Right lobe of liver (tissue), 4 donors: ENCODE measurements at regions not wholly inside any gene's neighbourhood (a gene's known extent, or its start where the extent isn't known, plus 50 kb on each side); places are given as distances from the start of the nearest gene placed in this dataset.

Experiments
- POLR2A ChIP-seq: fragments of 450-650 bp; IDR thresholded peaks from one replicate; pipeline ENCODE4 v1.6.1; 2017; ENCODE audit warnings: antibody characterized with exemption, mild to moderate bottlenecking
- TF ChIP-seq, protein P1 (sequence below), 4 donors: fragments of 200-600 bp in 3 of 4; fragments of 450-650 bp in 1 of 4; IDR thresholded peaks; one replicate each; pipeline versions ENCODE4 v1.5.1 to v1.8.0; 2016 to 2022; ENCODE audit warnings: antibody characterized with exemption in 4 of 4, mild to moderate bottlenecking in 2 of 4
- donor health status: DM: no; HTN: no; CAD: no.
- donor health status: DM: no; HTN: no; CAD: no.
- donor health status: DM: no; HTN: yes; CAD: no.

DNA sequence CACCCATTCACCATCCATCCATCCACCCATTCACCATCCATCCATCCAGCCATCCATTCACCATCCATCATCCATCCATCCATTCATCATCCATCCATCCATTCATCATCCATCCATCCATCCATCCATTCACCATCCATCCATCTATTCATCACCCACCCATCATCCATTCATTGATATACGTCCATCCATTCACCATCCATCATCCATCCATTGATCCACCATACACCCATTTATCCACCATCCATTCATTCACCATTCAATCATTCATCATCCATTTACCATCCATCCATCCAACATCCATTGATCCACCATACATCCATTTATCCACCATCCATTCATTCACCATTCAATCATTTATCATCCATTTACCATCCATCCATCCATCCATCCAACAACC is 111.7 kb downstream of the ABCC12 start:
- TF ChIP-seq POLR2A, result no peak
- TF ChIP-seq, protein P1, sequence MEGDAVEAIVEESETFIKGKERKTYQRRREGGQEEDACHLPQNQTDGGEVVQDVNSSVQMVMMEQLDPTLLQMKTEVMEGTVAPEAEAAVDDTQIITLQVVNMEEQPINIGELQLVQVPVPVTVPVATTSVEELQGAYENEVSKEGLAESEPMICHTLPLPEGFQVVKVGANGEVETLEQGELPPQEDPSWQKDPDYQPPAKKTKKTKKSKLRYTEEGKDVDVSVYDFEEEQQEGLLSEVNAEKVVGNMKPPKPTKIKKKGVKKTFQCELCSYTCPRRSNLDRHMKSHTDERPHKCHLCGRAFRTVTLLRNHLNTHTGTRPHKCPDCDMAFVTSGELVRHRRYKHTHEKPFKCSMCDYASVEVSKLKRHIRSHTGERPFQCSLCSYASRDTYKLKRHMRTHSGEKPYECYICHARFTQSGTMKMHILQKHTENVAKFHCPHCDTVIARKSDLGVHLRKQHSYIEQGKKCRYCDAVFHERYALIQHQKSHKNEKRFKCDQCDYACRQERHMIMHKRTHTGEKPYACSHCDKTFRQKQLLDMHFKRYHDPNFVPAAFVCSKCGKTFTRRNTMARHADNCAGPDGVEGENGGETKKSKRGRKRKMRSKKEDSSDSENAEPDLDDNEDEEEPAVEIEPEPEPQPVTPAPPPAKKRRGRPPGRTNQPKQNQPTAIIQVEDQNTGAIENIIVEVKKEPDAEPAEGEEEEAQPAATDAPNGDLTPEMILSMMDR (IDR thresholded peaks at IDR 0.05), result no peak
